A549 (cell line): ENCODE measurements at regions not wholly inside any gene's neighbourhood (a gene's known extent, or its start where the extent isn't known, plus 50 kb on each side); places are given as distances from the start of the nearest gene placed in this dataset.

Experiments used
- ATAC-seq, 2 experiments: fragments of 200-7000 bp in 1 of 2; fragments of >200 bp in 1 of 2; cut with Nextera tagmentation in 1 of 2; cut with Tn5 transposase in 1 of 2; 3 replicates each; pipeline versions ENCODE4 v1.8.0 to v1.9.1; 2018 to 2020; ENCODE audit warnings: mild to moderate bottlenecking in 1 of 2, moderate library complexity in 1 of 2
- CTCF ChIA-PET: fragments of 300-600 bp; sonication (Branson Sonifier 250); formaldehyde crosslinking; extraction: SDS; loops from one replicate; lab custom pipeline; 2021; ENCODE audit warnings: antibody characterized with exemption, inconsistent platforms; lab: Yijun Ruan, JAX
- POLR2A ChIA-PET: fragments of 350-600 bp; formaldehyde crosslinking; extraction: SDS; loops from one replicate; lab custom pipeline; 2021; ENCODE audit warnings: antibody characterized with exemption, inconsistent platforms; lab: Yijun Ruan, JAX
- DNase-seq, 2 experiments: peaks; one replicate each; pipeline versions ENCODE4 v3.0.0 to v3.0.0-alpha.2; 2011 to 2016; ENCODE audit warnings: low read depth in 1 of 2, low spot score in 1 of 2
- FAIRE-seq: peaks from 2 replicates; lab custom pipeline; 2011; peaks lifted over from hg19 to GRCh38; lab: Jason Lieb, UNC
- H3K27ac ChIP-seq, 2 experiments: fragments of >200 bp; sonication (Bioruptor Twin); formaldehyde crosslinking; 3 replicates each; pipeline ENCODE4 v1.5.1; 2016 to 2017
- H3K4me1 ChIP-seq: fragments of >200 bp; sonication (Bioruptor Twin); formaldehyde crosslinking; 3 replicates; pipeline ENCODE4 v1.6.1; 2016
- H3K4me2 ChIP-seq: fragments of >200 bp; sonication (Bioruptor Twin); formaldehyde crosslinking; 3 replicates; pipeline ENCODE4 v1.6.1; 2016
- H3K4me3 ChIP-seq: fragments of >200 bp; sonication (Bioruptor Twin); formaldehyde crosslinking; 3 replicates; pipeline ENCODE4 v1.5.1; 2016
- H3K9me3 ChIP-seq: fragments of >200 bp; sonication (Bioruptor Twin); formaldehyde crosslinking; 3 replicates; pipeline ENCODE4 v1.6.1; 2016
- CBX2 ChIP-seq: fragments of 200-600 bp; sonication (generic); IDR thresholded peaks from 2 replicates; pipeline ENCODE4 v1.6.1; 2016; ENCODE audit warnings: low read depth, mild to moderate bottlenecking, borderline replicate concordance
- CBX8 ChIP-seq: fragments of 200-600 bp; sonication (generic); IDR thresholded peaks from 2 replicates; pipeline ENCODE4 v1.6.1; 2016
- FOSB ChIP-seq: fragments of 250-450 bp; sonication (Bioruptor Pico); IDR thresholded peaks from 2 replicates; pipeline ENCODE4 v1.5.0; 2020; ENCODE audit warnings: mild to moderate bottlenecking, moderate library complexity
- HDAC2 ChIP-seq: fragments of 200-600 bp; sonication (generic); IDR thresholded peaks from 2 replicates; pipeline ENCODE4 v1.6.1; 2016
- HOXB5 ChIP-seq: fragments of 250-450 bp; sonication (Bioruptor Pico); IDR thresholded peaks from 2 replicates; pipeline ENCODE4 v1.5.0; 2020; ENCODE audit warnings: mild to moderate bottlenecking, moderate library complexity
- JUN ChIP-seq, 2 experiments: fragments of >200 bp; sonication (Bioruptor Twin); formaldehyde crosslinking; IDR thresholded peaks; 2 replicates in 1 of 2; 3 replicates in 1 of 2; pipeline ENCODE4 v1.6.1; 2016 to 2017
- KDM1A ChIP-seq: fragments of 200-600 bp; sonication (generic); IDR thresholded peaks from 2 replicates; pipeline ENCODE4 v1.6.1; 2016; ENCODE audit warnings: low read depth, mild to moderate bottlenecking
- KDM5A ChIP-seq: fragments of 200-600 bp; sonication (generic); IDR thresholded peaks from 2 replicates; pipeline ENCODE4 v1.6.1; 2016; ENCODE audit warnings: antibody characterized with exemption, mild to moderate bottlenecking
- MAFK ChIP-seq: fragments of 450-650 bp; IDR thresholded peaks from 2 replicates; pipeline ENCODE4 v1.6.1; 2014; ENCODE audit not compliant: partially characterized antibody
- MYC ChIP-seq: IDR thresholded peaks from 2 replicates; pipeline ENCODE4 v1.6.1; 2012; ENCODE audit warnings: mild to moderate bottlenecking, inconsistent platforms, low read length, improper control_type of control experiment, borderline replicate concordance
- NPAS2 ChIP-seq: fragments of 250-450 bp; sonication (Bioruptor Pico); IDR thresholded peaks from 2 replicates; pipeline ENCODE4 v1.8.0; 2022; ENCODE audit warnings: mild to moderate bottlenecking, moderate library complexity, borderline replicate concordance
- POLR2A ChIP-seq: IDR thresholded peaks from 2 replicates; pipeline ENCODE4 v1.6.1; 2012; ENCODE audit warnings: mild to moderate bottlenecking, low read length
- POLR2AphosphoS2 ChIP-seq: conservative IDR thresholded peaks from 2 replicates; pipeline ENCODE4 v1.6.1; 2012; ENCODE audit warnings: low read length, improper control_type of control experiment, inconsistent platforms
- RAD21 ChIP-seq, 2 experiments: fragments of >200 bp in 1 of 2; sonication (Bioruptor Twin) in 1 of 2; formaldehyde crosslinking in 1 of 2; IDR thresholded peaks in 1 of 2; conservative IDR thresholded peaks in 1 of 2; 2 replicates in 1 of 2; 3 replicates in 1 of 2; pipeline ENCODE4 v1.6.1; 2012 to 2018; ENCODE audit warnings: inconsistent platforms in 1 of 2
- RARB ChIP-seq: fragments of 250-450 bp; sonication (Bioruptor Pico); IDR thresholded peaks from 2 replicates; pipeline ENCODE4 v1.8.0; 2021; ENCODE audit warnings: mild to moderate bottlenecking, moderate library complexity
- RCOR1 ChIP-seq: fragments of 150-350 bp; IDR thresholded peaks from 2 replicates; pipeline ENCODE4 v1.6.1; 2014; ENCODE audit warnings: antibody characterized with exemption, low read length, low read depth
- RFX5 ChIP-seq: fragments of 450-650 bp; IDR thresholded peaks from 2 replicates; pipeline ENCODE4 v1.7.1; 2014; ENCODE audit warnings: antibody characterized with exemption, mild to moderate bottlenecking, moderate library complexity
- SREBF2 ChIP-seq: fragments of 450-650 bp; IDR thresholded peaks from 2 replicates; pipeline ENCODE4 v1.6.1; 2014; ENCODE audit warnings: mild to moderate bottlenecking, moderate library complexity
- TP53 ChIP-seq: fragments of 250-450 bp; sonication (Bioruptor Pico); IDR thresholded peaks from 2 replicates; pipeline ENCODE4 v1.5.0; 2021; ENCODE audit warnings: mild to moderate bottlenecking, moderate library complexity
- ZC3H11A ChIP-seq: fragments of 450-650 bp; IDR thresholded peaks from 2 replicates; pipeline ENCODE4 v1.6.1; 2014; ENCODE audit warnings: antibody characterized with exemption, mild to moderate bottlenecking
- ZNF302 ChIP-seq: fragments of 250-450 bp; sonication (Bioruptor Pico); IDR thresholded peaks from 2 replicates; pipeline ENCODE4 v1.9.0; 2021; ENCODE audit warnings: inconsistent platforms, mild to moderate bottlenecking, moderate library complexity
- WGBS: methylation state at CpG from one replicate; pipeline ENCODE4 v1.1.6; 2017; ENCODE audit errors: missing lambda C conversion rate; 5-methylcytosine and 5-hydroxymethylcytosine counted together
- TF ChIP-seq, protein P1 (sequence below): IDR thresholded peaks from 2 replicates; pipeline ENCODE4 v1.6.1; 2012; ENCODE audit warnings: low read depth, borderline replicate concordance
- TF ChIP-seq, protein P2 (sequence below): fragments of 450-650 bp; IDR thresholded peaks from 2 replicates; pipeline ENCODE4 v1.6.1; 2014; ENCODE audit warnings: antibody characterized with exemption
- TF ChIP-seq, protein P3 (sequence below): fragments of 150-350 bp; IDR thresholded peaks from 2 replicates; pipeline ENCODE4 v1.6.1; 2014; ENCODE audit warnings: low read depth, mild to moderate bottlenecking, low read length
- TF ChIP-seq, protein P4 (sequence below): fragments of >200 bp; sonication (Bioruptor Twin); formaldehyde crosslinking; IDR thresholded peaks from 2 replicates; pipeline ENCODE4 v1.6.1; 2016
- TF ChIP-seq, protein P5 (sequence below): IDR thresholded peaks from 2 replicates; pipeline ENCODE4 v1.6.1; 2012

DNA sequence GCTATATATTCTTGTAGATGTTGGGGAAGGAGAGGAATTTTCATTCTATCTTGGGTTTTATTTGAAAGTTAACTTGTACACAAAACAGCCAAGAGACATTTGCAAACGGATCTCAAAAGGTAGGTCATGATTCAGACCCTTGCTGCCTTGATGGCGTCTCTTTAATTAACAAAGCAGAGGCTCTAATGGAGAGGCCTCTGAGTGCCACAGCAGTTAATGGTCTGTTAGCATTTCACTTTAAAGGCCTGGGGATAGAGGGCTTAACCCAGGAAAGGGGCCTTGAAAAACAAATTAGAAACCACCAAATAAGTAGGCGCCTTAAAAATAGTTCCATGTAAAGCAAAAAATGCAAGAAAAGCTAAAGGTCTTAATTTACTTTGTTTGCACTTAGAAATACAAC, 836.9 kb upstream of the CELF4 start:
- POLR2A ChIA-PET = no interaction called here

DNA sequence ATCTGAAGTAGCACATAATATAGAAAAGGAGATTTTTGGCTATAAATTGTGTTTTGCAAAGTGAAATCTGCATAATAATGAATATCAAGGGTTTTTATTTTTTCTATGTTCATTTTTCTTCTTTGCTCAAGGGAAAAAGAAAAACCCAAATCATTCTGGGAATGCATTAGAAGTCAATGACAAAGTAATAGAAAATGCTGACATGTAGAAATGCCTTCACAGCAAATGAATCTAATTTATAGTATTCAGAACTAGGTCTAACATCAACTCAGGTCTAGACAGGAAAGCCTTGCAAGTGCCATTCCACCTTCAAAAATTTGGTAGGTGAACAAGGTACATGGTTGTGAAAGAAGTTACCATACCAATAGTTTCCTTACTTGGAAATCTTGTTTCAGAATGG, 831.5 kb upstream of the CELF4 start:
- POLR2A ChIA-PET = no interaction called here
- Histone ChIP-seq H3K9me3 (no peaks in the 10 kb centered on the region), H3K4me1 (no peaks in the 10 kb centered on the region), H3K4me2 (no peak overlapping the region), H3K4me3 (no peak overlapping the region), H3K27ac (no peak overlapping the region)
- no peak for FAIRE-seq
- no peak for TF ChIP-seq RARB
- TF ChIP-seq HOXB5 (CRISPR knock-in tag) = no peak
- peak; percentile 42 for TF ChIP-seq MAFK
- CTCF ChIA-PET = no interaction called here
- DNase-seq = no peak
- no peak for ATAC-seq

More for the DNA sequence above, 836.9 kb upstream of the CELF4 start:
- Histone ChIP-seq H3K4me1 (no peaks in the 10 kb centered on the region), H3K27ac (no peak overlapping the region), H3K4me3 (no peak overlapping the region), H3K9me3 (no peaks in the 10 kb centered on the region), H3K4me2 (no peak overlapping the region)
- TF ChIP-seq CBX2 (no peak), POLR2A (no peak), HDAC2 (no peak), JUN (IDR thresholded peaks at IDR 0.05) (no peak), ZC3H11A (no peak), KDM5A (no peak), CBX8 (no peak), HOXB5 (CRISPR knock-in tag) (no peak), SREBF2 (no peak), POLR2AphosphoS2 (no peak), FOSB (no peak), NPAS2 (CRISPR knock-in tag) (no peak), RFX5 (no peak), MYC (no peak)
- TF ChIP-seq, protein P1, sequence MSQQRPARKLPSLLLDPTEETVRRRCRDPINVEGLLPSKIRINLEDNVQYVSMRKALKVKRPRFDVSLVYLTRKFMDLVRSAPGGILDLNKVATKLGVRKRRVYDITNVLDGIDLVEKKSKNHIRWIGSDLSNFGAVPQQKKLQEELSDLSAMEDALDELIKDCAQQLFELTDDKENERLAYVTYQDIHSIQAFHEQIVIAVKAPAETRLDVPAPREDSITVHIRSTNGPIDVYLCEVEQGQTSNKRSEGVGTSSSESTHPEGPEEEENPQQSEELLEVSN = no peak
- TF ChIP-seq, protein P2, sequence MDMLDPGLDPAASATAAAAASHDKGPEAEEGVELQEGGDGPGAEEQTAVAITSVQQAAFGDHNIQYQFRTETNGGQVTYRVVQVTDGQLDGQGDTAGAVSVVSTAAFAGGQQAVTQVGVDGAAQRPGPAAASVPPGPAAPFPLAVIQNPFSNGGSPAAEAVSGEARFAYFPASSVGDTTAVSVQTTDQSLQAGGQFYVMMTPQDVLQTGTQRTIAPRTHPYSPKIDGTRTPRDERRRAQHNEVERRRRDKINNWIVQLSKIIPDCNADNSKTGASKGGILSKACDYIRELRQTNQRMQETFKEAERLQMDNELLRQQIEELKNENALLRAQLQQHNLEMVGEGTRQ = no peak
- 1% methylated on average over 3 of the region's 3 CpGs for WGBS
- CTCF ChIA-PET = no interaction called here
- ATAC-seq = no peak
- no peak for DNase-seq
- FAIRE-seq = no peak

DNA sequence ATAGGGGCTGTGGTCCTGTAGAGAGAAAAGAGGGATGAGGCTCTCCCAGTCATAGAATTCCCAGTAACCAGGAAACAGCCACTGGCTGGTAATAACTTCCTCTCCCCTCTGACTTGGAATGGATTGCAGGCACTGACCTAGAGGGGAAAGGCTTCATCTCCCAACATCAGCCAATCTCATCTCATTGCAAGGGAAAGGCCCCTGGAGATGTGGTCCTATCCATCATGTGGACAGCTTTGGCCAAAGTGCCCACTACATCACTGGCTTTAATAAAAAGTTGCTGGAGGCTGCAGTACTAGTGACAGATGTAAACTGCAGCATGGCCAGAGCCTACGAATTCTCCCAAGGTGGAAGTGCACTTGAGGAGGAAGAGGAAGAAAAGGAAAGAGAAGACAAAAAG, 820.5 kb upstream of the CELF4 start:
- CTCF ChIA-PET = no interaction called here
- H3K9me3 ChIP-seq = no peaks in the 10 kb centered on the region
- no peak for FAIRE-seq
- no peak for DNase-seq
- ATAC-seq = no peak
- H3K27ac ChIP-seq = no peak overlapping the region
- whole genome bisulfite sequencing = 0% methylated on average over 1 of the region's 1 CpG
- H3K4me3 ChIP-seq = no peak overlapping the region
- TF ChIP-seq, protein P3, sequence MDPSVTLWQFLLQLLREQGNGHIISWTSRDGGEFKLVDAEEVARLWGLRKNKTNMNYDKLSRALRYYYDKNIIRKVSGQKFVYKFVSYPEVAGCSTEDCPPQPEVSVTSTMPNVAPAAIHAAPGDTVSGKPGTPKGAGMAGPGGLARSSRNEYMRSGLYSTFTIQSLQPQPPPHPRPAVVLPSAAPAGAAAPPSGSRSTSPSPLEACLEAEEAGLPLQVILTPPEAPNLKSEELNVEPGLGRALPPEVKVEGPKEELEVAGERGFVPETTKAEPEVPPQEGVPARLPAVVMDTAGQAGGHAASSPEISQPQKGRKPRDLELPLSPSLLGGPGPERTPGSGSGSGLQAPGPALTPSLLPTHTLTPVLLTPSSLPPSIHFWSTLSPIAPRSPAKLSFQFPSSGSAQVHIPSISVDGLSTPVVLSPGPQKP = no peak
- no peak for TF ChIP-seq SREBF2
- no peak for TF ChIP-seq FOSB
- TF ChIP-seq RAD21 (conservative IDR thresholded peaks at IDR 0.05 in 1 of 2, IDR thresholded peaks at IDR 0.05 in 1 of 2) = no peak
- TF ChIP-seq, protein P4, sequence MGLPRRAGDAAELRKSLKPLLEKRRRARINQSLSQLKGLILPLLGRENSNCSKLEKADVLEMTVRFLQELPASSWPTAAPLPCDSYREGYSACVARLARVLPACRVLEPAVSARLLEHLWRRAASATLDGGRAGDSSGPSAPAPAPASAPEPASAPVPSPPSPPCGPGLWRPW = no peak
- TF ChIP-seq RCOR1 = no peak
- TF ChIP-seq CBX8 = no peak
- no peak for TF ChIP-seq ZNF302
- no peak for TF ChIP-seq MYC
- no peak for TF ChIP-seq KDM1A
- TF ChIP-seq TP53 (CRISPR knock-in tag) = no peak
- TF ChIP-seq, protein P5, sequence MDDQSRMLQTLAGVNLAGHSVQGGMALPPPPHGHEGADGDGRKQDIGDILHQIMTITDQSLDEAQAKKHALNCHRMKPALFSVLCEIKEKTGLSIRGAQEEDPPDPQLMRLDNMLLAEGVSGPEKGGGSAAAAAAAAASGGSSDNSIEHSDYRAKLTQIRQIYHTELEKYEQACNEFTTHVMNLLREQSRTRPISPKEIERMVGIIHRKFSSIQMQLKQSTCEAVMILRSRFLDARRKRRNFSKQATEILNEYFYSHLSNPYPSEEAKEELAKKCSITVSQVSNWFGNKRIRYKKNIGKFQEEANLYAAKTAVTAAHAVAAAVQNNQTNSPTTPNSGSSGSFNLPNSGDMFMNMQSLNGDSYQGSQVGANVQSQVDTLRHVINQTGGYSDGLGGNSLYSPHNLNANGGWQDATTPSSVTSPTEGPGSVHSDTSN = no peak
- TF ChIP-seq, all 56 proteins: peak for 0
- Histone ChIP-seq H3K4me1 (no peaks in the 10 kb centered on the region), H3K4me2 (no peak overlapping the region)
- POLR2A ChIA-PET = no interaction called here
